Activated CD4-positive, alpha-beta T cell treated with anti-CD3 and anti-CD28 coated beads for 48 hours (primary cell): ENCODE measurements at regions not wholly inside any gene's neighbourhood (a gene's known extent, or its start where the extent isn't known, plus 50 kb on each side); places are given as distances from the start of the nearest gene placed in this dataset.
"Not testable (repeated sequence)": the region's sequence is repeated elsewhere in the genome, so short reads cannot be mapped to it uniquely, and the experiment has no call there.

Source experiments
- DNase-seq: peaks from one replicate; pipeline ENCODE4 v3.0.0-alpha.2; 2020

DNA sequence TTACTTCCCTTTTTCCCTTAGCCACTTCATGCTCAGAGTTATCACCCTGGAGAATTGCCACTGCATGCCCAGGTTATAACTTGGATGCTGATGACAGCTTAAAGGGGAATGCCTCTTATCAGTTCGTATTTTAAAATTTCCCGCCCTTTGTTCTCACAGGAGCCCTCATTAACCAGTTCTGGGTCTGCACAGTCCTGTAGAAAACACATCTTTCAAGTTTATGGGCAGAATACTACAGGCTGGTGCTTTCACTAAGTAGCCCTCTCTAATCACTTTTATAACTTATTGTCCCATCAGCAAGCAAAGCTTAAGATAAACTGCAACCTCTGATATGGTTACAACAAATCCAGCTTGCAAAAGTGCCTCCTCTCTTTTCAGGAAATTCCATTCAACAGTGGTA, 587.3 kb upstream of the UBE2E2 start:
- DNase-seq: no peak

DNA sequence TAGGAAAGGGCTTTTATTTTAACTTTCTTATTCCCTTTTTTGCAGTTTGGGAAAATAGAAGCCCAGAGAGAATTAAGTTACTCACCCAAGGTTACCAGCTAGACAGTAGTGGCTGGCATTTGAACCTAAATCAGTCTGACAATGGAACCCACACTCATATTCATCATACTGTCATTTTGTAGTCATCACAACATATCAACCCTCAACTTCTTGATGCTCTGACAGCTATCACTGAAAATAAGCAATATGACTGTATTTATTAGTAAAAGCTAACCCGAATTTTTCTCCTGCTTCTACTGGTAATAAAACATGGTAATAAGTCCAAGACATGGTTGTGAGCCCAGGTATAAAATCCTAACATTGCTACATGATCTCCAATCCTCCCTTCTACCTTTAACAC, 585.8 kb upstream of the UBE2E2 start:
- no peak for DNase-seq

DNA sequence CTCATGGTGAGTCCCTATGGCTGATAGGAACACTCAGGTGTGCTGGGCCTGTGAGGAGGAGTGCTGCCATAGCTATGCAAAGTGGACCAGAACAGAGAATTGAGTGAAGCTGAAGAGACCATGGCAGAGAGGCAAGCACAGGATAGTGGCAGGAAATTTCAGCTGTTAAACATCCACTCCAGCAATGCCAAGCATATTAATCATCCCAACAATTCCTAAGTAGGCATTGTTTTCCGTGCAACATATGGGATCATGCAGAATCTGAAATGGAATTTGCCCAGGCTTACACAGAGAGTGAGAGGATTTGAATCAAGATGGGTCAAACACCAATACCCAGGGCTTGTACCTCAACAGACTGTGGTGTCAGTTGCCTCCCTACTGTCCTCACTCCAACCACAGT, 582.6 kb upstream of the UBE2E2 start:
- DNase-seq: no peak

DNA sequence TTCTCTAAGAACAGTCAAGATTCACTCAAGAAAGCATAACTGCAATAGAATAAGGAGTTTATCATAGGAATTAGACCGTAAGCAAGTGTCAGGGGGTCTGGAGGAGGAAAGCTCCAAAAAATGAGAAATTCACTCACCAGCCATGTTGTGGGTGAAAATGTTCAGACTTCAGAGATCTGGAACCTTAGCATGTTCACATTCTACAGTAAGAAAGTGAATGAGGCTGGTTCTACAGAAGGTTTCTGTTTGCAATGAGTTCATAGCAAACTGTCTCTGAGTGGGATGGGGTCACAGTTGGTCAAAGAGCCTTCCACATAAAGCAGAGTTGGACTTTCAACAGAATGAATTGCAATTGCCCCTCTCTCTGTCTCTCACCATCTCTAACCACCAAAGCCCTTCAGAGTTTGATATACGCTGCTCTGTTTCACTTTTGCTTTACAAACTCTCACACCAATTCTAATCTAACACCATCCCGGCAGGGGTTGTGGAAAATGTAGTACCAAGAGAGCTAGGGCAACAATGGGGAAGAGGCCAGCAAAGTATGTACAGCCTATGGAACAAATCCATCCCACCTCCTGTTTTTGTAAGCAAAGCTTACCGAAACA, 581.8 kb upstream of the UBE2E2 start:
- no peak for DNase-seq

DNA sequence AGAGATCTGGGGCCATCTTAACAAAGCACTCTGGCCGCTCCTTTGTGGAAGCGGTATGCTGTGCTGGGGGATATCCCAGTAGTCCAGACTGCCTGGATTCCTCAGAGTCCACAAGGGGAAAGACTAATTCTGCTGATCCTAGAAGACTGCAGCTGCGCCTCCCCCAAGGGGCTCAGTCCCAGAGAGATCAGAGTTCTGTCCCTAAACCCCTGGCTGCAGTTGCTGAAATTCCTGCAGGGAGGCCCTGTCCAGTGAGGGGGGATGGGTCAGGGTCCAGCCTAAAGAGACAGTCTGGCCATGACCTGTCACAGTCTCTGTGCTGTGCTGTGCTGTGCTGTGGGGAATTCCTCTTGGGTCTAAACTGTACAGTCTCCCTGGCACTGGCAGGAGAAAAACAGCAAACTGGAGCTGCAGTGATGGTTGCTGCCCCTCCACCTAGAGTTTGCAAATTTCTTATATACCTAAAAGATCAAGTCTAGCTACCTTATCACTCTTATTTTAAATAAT, 575.1 kb upstream of the UBE2E2 start:
- DNase-seq: no peak

DNA sequence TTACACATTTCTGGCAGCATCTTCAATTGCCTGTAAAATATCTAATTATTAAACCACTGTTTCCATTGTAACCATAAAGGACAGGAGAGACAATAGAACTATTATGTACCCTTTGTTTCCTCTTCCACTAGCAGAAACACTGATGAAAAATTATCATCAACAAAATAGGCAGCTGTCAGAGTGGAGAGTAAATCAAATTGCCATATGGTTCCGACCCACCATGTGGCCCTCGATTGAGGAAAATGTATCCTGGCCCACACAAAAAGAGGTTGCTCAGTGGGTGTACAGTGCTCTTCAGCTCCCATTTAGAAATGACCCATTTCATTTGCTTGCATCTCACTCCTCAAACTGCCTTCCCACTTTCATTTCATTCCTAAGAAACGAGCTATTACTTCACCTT, 570.6 kb upstream of the UBE2E2 start:
- no peak for DNase-seq

DNA sequence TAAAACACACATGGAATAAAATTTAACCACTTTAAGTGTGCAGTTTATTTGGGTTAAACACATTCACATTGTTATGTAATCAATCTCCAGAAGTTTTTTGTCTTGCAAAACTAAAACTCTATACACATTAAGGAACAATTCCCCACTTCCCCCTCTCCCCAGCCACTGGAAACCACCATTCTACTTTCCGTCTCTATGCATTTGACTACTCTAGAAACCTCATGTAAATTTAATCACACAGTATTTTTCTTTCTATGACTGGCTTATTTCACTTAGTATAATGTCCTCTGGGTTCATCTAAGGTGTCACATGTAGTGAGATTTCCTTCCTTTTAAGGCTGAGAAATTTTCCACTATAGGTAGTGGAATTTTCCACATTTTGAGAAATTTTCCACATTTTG, 568.7 kb upstream of the UBE2E2 start:
- DNase-seq: no peak

DNA sequence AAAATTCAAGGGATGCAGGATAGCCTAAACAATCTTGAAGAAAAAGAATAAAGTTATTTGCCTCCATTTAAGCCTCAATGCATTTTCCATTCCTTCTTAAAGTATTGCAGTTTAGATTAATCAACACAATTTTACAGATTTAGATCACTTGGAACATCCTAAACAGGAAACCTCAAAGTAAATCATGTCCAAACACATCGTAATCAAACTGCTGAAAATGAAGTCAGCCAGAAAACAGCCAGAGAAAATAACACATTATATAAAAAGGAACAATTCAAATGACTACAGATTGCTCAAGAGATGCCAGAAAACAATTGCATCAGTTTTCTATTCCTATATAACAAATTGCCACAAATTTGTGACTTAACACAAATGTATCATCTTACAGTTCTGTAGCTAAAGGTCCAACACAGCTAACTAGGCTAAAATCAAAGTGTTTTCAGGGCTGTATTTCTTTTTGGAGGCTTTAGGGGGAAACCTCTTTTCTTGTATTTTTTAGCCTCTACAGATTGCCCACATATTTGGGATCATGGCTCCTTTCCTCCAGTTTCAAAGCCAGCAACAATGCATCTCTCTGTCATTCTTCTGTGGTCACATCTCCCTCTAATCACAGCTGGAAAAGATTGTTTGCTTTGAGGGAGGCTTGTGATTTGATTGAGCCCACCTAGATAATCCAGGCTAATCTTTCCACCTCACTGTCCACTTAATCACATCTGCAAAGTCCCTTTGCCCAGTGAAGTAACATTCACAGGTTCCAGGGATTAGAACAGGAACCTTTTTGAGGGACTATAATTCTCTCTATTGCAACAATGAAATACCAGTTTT, 543.3 kb upstream of the UBE2E2 start:
- no peak for DNase-seq

DNA sequence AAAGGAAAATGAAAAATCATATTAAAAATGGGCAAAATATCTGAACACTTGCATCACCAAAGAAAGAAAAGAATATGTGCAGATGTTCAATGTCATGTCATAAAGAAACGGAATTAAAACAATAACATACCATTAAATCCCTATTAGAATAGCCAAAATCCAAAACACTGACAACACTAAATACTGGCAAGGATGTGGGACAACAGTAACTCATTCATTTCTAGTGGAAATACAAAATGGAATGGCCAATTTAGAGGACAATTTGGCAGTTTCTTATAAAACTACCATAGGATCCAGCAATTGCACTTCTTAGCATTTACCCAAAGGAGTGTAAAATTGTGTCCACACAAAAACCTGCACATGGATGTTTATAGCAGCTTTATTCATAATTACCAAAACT, 542.5 kb upstream of the UBE2E2 start:
- no peak for DNase-seq

DNA sequence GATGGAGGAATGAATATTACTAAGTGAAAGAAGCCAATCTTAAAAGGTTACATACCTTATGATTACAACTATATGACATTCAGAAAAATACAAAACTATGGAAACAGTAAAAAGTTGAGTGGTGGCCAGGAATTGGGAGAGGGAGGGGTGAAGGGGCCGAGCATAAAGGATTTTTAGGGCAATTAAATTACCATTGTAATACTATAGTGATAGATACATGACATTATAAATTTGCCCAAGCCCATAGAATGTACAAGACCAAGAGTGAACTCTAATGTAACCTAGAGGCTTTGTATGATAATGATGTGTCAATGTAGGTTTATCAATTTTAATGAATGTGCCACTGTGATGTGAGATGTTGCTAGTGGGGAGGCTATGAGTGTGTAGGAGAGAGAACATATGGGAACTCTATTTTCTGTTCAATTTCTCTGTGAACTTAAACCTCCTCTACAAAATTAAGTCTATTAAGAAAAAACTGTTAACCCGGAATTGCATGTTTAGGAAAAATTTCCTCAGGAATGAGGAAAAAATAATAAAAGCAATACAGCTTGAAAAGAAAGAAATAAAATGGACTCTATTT, 541.9 kb upstream of the UBE2E2 start:
- DNase-seq: no peak

DNA sequence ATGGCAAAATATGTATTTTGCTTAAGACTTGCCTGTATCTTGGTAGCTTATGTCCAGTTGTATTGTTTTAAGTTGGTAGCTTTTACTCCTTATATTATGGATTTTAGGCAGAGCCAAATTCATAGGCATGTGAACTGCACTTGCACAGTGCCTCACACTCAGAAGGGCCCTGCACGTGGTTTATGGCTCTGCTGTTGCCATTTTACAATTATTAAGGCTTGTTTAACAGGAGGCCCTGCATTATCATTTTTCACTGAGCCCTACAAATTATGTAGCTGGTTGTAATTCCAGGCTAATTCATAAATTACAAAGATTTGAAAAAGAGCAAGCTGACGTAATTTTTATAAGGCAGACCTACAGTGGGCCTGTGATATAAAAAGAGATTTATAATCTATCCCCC, 537.6 kb upstream of the UBE2E2 start:
- DNase-seq: no peak

DNA sequence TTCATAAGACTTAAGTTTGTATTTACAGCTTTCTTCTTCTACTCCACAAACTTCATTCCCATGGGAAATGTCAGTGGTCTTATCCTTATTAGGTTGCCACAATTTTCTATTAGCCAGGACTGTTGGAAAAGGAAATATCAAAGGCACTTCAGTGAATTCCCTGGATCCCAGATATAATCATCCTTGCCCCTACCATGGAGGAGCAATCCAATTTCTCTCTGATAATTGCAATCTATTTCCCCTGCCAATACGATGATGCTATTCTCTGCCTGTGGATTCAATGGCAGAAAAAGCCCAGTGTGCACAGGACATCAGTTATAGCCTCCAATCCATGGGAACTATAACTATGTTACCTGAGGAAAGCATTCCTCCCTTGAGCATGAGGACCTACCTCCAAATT, 536.4 kb upstream of the UBE2E2 start:
- no peak for DNase-seq

DNA sequence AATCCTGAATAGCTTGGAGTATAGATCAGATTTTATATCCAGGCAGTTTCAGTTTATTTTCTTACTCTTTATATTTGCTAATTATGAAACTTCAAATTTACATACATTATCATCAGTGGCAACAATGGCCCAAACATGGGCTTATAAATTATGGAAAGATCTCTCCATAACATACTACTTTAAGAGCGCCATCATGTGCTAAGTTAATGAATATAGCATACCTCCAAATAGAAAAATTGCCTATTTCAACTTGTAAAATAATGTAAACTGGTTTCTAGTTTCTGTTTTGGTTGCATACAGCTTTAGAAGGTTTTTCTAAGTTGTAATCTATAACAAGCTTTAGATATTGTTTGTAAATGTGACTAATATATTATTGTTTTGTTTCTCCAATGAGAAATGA, 531.3 kb upstream of the UBE2E2 start:
- DNase-seq: no peak

DNA sequence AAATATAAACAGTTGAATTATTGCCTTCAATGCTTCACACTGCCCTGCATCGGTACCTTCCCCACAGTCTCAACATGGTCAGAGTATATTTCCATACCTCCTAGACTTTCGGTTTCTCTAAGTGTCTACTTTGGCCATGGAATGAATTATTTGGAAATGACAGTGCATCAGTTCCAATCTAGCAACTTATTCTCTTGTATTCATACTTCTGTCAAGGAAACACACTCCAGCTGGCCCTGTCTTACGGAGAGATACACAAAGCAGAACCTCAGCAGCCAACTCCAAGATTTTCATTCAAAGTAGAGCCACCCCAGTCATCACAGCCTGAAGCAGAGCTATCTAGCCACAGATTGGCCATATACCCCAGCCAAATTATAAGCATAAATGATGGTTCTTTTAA, 518.4 kb upstream of the UBE2E2 start:
- no peak for DNase-seq

DNA sequence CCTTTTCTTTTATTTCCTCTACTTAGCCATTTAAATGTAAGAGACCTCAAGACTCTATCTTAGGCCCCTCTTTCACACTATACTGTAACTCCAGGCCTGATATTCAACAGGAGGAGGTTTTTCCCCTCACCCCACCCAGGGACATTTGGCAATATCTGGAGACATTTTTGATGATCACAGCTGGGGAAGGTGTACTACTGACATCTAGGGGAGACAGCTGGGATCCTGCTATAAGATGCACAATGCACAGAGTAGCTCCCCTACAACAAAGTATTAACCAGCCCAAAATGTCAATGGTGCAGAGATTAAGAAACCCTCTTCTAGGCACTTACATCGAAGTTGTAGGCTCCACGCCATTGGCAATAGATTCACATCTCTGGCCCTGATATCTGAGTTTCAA, 517.5 kb upstream of the UBE2E2 start:
- DNase-seq: no peak

DNA sequence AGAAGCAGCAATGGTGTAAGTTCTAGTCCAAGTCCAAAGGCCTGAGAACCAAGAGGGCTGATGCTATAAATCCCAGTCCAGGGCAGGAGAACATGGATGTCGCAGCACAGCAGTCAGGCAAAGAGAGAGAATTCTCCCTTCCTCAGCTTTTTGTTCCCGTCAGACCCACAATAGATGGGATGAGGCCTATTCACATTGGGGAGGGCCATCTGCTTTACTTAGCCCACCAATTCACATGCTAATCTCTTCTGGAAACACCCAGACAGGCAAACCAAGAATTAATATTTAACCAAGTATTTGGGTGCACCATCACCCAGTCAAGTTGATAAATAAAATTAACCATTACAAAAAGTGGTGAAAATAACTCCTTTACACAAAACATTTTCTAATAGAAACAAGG, 511.7 kb upstream of the UBE2E2 start:
- DNase-seq: no peak

DNA sequence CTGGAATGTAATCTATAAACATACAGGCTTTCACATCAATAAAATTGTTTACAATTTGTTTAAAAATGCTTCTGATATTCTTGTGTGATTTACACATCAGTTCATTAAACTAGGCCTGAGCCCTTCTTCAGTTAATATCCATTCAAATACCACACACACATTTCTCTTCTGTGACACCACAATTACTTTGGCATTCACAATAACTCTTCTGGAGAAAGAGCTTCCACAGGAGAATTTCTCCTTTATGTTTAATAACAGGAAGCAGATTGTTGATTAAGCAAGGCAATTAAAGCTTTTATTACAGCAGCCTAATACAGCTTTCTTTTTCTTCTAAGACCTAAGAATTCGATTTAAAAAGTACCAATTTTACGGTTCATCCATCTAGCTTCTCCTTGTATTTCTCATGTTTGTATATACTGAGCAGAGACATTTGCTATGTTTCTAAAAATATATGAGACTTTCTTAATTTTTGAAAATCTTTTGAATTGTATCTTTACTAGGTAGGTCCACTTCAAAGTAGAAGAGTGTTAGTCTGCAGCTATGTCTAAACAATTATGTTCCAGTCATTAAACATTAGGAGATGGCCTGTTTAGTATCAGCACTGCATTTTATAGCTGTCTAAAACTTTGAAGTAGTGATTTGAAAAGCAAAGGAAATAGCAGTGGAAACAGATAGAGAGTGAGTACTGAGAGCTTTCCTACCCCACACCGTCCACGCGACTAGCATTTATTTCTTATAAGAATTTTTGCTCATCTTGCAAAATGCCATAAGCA, 511.1 kb upstream of the UBE2E2 start:
- no peak for DNase-seq

DNA sequence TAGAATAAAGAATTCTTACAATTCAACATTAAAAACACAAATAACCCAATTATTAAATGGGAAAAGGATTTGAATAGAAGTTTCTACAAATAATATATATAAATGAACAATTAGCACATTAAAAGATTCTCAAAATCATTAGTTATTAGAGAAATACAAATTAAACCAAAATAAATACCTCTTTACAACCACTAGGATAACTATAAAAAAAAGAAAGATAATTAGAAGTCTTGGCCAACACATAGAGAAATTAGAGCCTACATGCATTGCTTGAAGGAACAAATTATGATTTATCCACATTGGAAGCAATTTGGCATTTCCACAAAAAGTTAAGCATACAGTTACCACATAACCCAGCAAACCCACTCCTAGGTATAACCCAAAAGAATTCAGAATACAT, 502.3 kb upstream of the UBE2E2 start:
- DNase-seq: no peak

DNA sequence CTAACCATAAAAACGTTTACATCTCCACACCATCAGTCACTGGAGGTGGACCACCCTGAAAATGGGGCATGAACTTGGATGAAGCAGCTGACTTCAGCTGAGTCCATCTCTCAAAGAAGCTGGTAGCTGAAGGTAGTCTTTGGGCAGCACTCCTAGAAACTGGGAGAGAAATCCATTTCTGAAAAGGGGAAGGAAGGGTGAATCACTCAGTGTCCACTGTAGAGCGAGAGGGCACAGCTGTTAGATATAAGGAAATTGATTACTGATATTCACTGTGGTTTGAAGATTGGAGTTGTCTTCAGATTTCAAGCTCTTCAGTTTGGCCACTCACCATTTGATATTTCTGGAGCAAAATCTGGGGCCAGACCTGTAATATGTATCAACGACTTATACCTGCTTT, 499.0 kb upstream of the UBE2E2 start:
- DNase-seq: no peak

DNA sequence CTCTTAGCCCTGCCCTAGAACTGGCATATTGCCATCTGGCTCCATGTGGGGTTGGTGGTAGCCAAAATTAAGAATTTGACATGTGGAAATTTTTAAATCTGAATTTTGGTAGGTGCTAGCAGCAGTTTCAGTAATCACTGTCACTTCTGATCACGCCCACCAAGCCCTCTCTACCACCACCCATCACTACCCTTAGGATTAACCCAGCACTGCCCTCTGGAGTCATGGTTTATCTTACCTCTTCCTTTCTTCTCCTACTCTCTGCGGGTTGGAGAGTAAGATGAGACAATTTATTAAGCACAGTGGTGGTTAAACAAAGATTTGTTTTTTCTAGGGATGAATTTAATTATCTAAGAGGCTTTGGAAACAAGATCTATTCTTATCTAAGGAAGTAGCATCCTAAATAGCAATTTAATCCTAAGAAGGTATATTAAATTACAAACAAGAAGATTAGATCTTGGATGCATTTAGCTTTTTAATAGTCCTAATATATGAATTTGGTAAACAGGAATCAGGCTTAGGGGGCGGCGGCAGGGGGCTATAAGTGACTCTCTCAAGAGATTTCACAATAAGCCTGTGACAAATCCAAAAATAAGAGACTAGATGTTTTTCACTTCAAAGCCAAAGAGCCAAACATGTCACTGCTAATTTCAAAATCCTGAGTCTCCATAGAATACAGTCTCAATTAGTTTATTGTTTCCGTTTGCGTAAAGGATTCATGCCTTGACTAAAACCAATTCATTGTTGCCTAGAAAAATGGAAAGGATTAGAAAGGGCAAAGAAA, 498.4 kb upstream of the UBE2E2 start:
- no peak for DNase-seq

DNA sequence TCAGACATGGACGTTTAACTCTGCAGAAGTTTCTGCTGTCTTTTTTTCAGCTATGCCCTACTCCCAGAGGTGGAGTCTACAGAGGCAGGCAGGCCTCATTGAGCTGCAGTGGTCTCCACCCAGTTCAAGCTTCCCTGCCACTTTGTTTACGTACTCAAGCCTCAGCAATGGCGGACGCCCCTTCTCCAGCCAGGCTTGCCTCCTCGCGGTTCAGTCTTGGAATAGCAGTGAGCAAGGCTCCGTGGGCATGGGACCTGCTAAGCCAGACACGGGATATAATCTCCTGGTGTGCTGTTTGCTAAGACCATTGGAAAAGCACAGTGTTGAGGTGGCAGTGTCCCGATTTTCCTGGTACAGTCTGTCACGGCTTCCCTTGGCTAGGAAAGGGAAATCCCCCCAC, 496.2 kb upstream of the UBE2E2 start:
- not testable (repeated sequence) for DNase-seq

DNA sequence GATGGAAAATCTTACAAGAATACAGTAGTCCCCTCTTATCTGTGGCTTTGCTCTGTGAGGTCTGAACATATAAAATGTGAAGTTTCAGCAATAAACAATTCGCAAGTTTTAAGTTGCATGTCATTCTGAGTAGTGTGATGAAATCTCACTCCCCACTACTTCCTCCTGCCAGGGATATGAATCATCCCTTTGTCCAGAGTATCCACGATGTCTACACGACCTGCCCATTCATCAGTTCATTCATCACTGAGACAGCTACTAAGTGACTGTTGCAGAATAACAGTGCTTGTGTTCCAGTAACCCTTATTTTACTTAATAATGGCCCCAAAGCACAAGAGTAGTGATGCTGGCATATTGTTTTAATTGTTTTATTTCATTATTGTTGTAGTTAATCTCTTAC, 489.2 kb upstream of the UBE2E2 start:
- DNase-seq: no peak

DNA sequence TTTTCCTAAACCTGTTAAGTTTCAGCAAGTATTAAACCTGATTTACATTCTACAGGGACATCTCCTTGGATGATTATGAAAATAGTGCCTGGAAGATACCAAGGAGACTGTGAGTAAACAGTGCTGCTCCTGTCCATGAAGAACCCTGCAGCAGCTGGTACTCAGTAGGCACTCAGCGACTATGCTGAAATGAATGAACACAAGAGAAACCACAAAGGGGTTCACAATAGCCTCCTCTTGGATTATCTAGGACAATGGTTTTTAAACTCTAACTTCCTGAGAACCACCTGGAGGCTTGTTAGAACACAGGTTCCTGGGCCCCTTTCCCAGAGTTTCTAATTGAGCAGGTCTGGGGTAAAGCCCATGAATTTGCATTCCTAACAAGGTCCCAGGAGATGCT, 488.4 kb upstream of the UBE2E2 start:
- DNase-seq: no peak
